ENCODE measurements at regions not wholly inside any gene's neighbourhood (a gene's known extent, or its start where the extent isn't known, plus 50 kb on each side); places are given as distances from the start of the nearest gene placed in this dataset.

GRCh38 chr20:51917886-51918535 lies 115.7 kb upstream of the SALL4 start:
- H3K4me3 ChIP-seq (ENCODE audit: low read length) = no peak overlapping the region
- POLR2A ChIA-PET = no interaction called here
- CTCF ChIA-PET = no interaction called here
- no peak for ATAC-seq (ENCODE audit: poor library complexity)
- no peak overlapping the region for H3K27ac Mint-ChIP-seq
- no peaks in the 10 kb centered on the region for H3K4me1 Mint-ChIP-seq (ENCODE audit: low read depth)
- H3K4me1 ChIP-seq (ENCODE audit: insufficient read depth, low read length) = no peaks in the 10 kb centered on the region
- no peak for DNase-seq
- no peak overlapping the region for H3K4me3 Mint-ChIP-seq
- peaks cover 0 to 2% of the 10 kb centered on the region in 2 experiments for H3K27me3 ChIP-seq (ENCODE audit: control insufficient read depth in 1 of 2, insufficient read depth in 2 of 2, low read length in 2 of 2)
- peaks cover under 1% of the 10 kb centered on the region for H3K27me3 Mint-ChIP-seq
- H3K36me3 Mint-ChIP-seq (ENCODE audit: low read depth) = no peaks in the 10 kb centered on the region
- no peak overlapping the region for H3K27ac ChIP-seq (ENCODE audit: low read depth in 1 of 2, low read length in 2 of 2)
- intact Hi-C loops (cut with DNase I, micrococcal nuclease) = no loop called here
- no peaks in the 10 kb centered on the region for H3K9me3 ChIP-seq (ENCODE audit: control insufficient read depth in 1 of 2, insufficient read depth in 1 of 2, low read length in 2 of 2)
- no peaks in the 10 kb centered on the region for H3K36me3 ChIP-seq (ENCODE audit: insufficient read depth, low read length)
- no peaks in the 10 kb centered on the region for H3K9me3 Mint-ChIP-seq
- TF ChIP-seq CTCF (IDR thresholded peaks at IDR 0.05) = no peak

GRCh38 chr20:51916244-51916643 lies 113.9 kb upstream of the SALL4 start:
- Histone ChIP-seq H3K4me1 (ENCODE audit: insufficient read depth, low read length) (no peaks in the 10 kb centered on the region), H3K36me3 (ENCODE audit: insufficient read depth, low read length) (no peaks in the 10 kb centered on the region), H3K9me3 (ENCODE audit: control insufficient read depth in 1 of 2, insufficient read depth in 1 of 2, low read length in 2 of 2) (no peaks in the 10 kb centered on the region), H3K27me3 (ENCODE audit: control insufficient read depth in 1 of 2, insufficient read depth in 2 of 2, low read length in 2 of 2) (no peaks in the 10 kb centered on the region), H3K4me3 (ENCODE audit: low read length) (no peak overlapping the region), H3K27ac (ENCODE audit: low read depth in 1 of 2, low read length in 2 of 2) (no peak overlapping the region)
- H3K4me1 Mint-ChIP-seq (ENCODE audit: low read depth) = no peaks in the 10 kb centered on the region
- H3K27ac Mint-ChIP-seq = no peak overlapping the region
- ATAC-seq (ENCODE audit: poor library complexity) = no peak
- peaks cover 13% of the 10 kb centered on the region for H3K27me3 Mint-ChIP-seq
- ChIA-PET POLR2A (no interaction called here), CTCF (no interaction called here)
- DNase-seq = no peak
- H3K36me3 Mint-ChIP-seq (ENCODE audit: low read depth) = no peaks in the 10 kb centered on the region
- intact Hi-C loops (cut with DNase I, micrococcal nuclease) = no loop called here
- H3K9me3 Mint-ChIP-seq = no peaks in the 10 kb centered on the region
- H3K4me3 Mint-ChIP-seq = no peak overlapping the region
- no peak for TF ChIP-seq CTCF (IDR thresholded peaks at IDR 0.05)

GRCh38 chr20:51914758-51915157 lies 112.4 kb upstream of the SALL4 start:
- H3K9me3 Mint-ChIP-seq = no peaks in the 10 kb centered on the region
- H3K27ac ChIP-seq (ENCODE audit: low read depth in 1 of 2, low read length in 2 of 2) = no peak overlapping the region
- intact Hi-C loops (cut with DNase I, micrococcal nuclease) = no loop called here
- no peaks in the 10 kb centered on the region for H3K36me3 Mint-ChIP-seq (ENCODE audit: low read depth)
- no peaks in the 10 kb centered on the region for H3K4me1 ChIP-seq (ENCODE audit: insufficient read depth, low read length)
- ChIA-PET CTCF (no interaction called here), POLR2A (no interaction called here)
- peaks cover 13% of the 10 kb centered on the region for H3K27me3 Mint-ChIP-seq
- TF ChIP-seq CTCF (IDR thresholded peaks at IDR 0.05) = no peak
- no peaks in the 10 kb centered on the region for H3K36me3 ChIP-seq (ENCODE audit: insufficient read depth, low read length)
- H3K9me3 ChIP-seq (ENCODE audit: control insufficient read depth in 1 of 2, insufficient read depth in 1 of 2, low read length in 2 of 2) = no peaks in the 10 kb centered on the region
- no peaks in the 10 kb centered on the region for H3K4me1 Mint-ChIP-seq (ENCODE audit: low read depth)
- ATAC-seq (ENCODE audit: poor library complexity) (no peak), DNase-seq (no peak)
- no peak overlapping the region for H3K4me3 Mint-ChIP-seq
- H3K27ac Mint-ChIP-seq = no peak overlapping the region
- H3K27me3 ChIP-seq (ENCODE audit: control insufficient read depth in 1 of 2, insufficient read depth in 2 of 2, low read length in 2 of 2) = no peaks in the 10 kb centered on the region
- H3K4me3 ChIP-seq (ENCODE audit: low read length) = no peak overlapping the region
